ENCODE measurements at regions not wholly inside any gene's neighbourhood (a gene's known extent, or its start where the extent isn't known, plus 50 kb on each side); places are given as distances from the start of the nearest gene placed in this dataset.

- TF ChIP-seq ZNF8 (CRISPR knock-in tag; IDR thresholded peaks at IDR 0.05) = no peak
- TF ChIP-seq, protein P1, sequence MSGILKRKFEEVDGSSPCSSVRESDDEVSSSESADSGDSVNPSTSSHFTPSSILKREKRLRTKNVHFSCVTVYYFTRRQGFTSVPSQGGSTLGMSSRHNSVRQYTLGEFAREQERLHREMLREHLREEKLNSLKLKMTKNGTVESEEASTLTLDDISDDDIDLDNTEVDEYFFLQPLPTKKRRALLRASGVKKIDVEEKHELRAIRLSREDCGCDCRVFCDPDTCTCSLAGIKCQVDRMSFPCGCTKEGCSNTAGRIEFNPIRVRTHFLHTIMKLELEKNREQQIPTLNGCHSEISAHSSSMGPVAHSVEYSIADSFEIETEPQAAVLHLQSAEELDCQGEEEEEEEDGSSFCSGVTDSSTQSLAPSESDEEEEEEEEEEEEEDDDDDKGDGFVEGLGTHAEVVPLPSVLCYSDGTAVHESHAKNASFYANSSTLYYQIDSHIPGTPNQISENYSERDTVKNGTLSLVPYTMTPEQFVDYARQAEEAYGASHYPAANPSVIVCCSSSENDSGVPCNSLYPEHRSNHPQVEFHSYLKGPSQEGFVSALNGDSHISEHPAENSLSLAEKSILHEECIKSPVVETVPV (CRISPR knock-in tag; IDR thresholded peaks at IDR 0.05) = no peak
- ATAC-seq = no peak
Observed at GRCh38 chr18:8928847-8929780, 173.4 kb upstream of the NDUFV2 start.

GRCh38 chr18:8930990-8931616, 171.4 kb upstream of the NDUFV2 start:
- ATAC-seq = no peak
- TF ChIP-seq ZNF8 (CRISPR knock-in tag; IDR thresholded peaks at IDR 0.05) = no peak
- TF ChIP-seq, protein P2, sequence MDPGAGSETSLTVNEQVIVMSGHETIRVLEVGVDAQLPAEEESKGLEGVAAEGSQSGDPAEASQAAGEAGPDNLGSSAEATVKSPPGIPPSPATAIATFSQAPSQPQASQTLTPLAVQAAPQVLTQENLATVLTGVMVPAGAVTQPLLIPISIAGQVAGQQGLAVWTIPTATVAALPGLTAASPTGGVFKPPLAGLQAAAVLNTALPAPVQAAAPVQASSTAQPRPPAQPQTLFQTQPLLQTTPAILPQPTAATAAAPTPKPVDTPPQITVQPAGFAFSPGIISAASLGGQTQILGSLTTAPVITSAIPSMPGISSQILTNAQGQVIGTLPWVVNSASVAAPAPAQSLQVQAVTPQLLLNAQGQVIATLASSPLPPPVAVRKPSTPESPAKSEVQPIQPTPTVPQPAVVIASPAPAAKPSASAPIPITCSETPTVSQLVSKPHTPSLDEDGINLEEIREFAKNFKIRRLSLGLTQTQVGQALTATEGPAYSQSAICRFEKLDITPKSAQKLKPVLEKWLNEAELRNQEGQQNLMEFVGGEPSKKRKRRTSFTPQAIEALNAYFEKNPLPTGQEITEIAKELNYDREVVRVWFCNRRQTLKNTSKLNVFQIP (CRISPR knock-in tag; IDR thresholded peaks at IDR 0.05; ENCODE audit: borderline replicate concordance, low read depth) = no peak
- TF ChIP-seq BACH2 (CRISPR knock-in tag; IDR thresholded peaks at IDR 0.05; ENCODE audit: borderline replicate concordance) = no peak
- TF ChIP-seq ZC3H10 (CRISPR knock-in tag; IDR thresholded peaks at IDR 0.05) = no peak
- TF ChIP-seq SNAI2 (CRISPR knock-in tag; IDR thresholded peaks at IDR 0.05) = no peak
- TF ChIP-seq ARNTL (CRISPR knock-in tag; IDR thresholded peaks at IDR 0.05; ENCODE audit: borderline replicate concordance, low read depth) = no peak
- no peak for TF ChIP-seq TCF4 (CRISPR knock-in tag; IDR thresholded peaks at IDR 0.05; ENCODE audit: borderline replicate concordance)
- no peak for TF ChIP-seq TSHZ2 (CRISPR knock-in tag; IDR thresholded peaks at IDR 0.05)

- no peak for ATAC-seq
- no peak for TF ChIP-seq CSDC2 (CRISPR knock-in tag; IDR thresholded peaks at IDR 0.05)
- no peak for TF ChIP-seq GLIS3 (CRISPR knock-in tag; IDR thresholded peaks at IDR 0.05)
- TF ChIP-seq, protein P2 (CRISPR knock-in tag; IDR thresholded peaks at IDR 0.05; ENCODE audit: borderline replicate concordance, low read depth) = no peak
- TF ChIP-seq, protein P1 (CRISPR knock-in tag; IDR thresholded peaks at IDR 0.05) = no peak
- no peak for TF ChIP-seq TSHZ2 (CRISPR knock-in tag; IDR thresholded peaks at IDR 0.05)
- TF ChIP-seq TOX (CRISPR knock-in tag; IDR thresholded peaks at IDR 0.05; ENCODE audit: borderline replicate concordance) = no peak
- TF ChIP-seq TCF4 (CRISPR knock-in tag; IDR thresholded peaks at IDR 0.05; ENCODE audit: borderline replicate concordance) = no peak
- TF ChIP-seq ZFP3 (CRISPR knock-in tag; IDR thresholded peaks at IDR 0.05) = no peak
- TF ChIP-seq ZNF70 (CRISPR knock-in tag; IDR thresholded peaks at IDR 0.05) = no peak
Observed at GRCh38 chr18:8932866-8933265, 169.6 kb upstream of the NDUFV2 start.

Measured in SK-N-SH treated with all-trans-retinoic acid at 6 μM for 48 hours (cell line).